Liver (tissue), 8 donors: ENCODE measurements at regions not wholly inside any gene's neighbourhood (a gene's known extent, or its start where the extent isn't known, plus 50 kb on each side); places are given as distances from the start of the nearest gene placed in this dataset.

Experiments used
- DNase-seq: peaks from one replicate; pipeline ENCODE4 v3.0.0-alpha.2; 2017; ENCODE audit warnings: low spot score
- H3K27ac ChIP-seq, 2 donors: one replicate each; pipeline ENCODE4 v1.7.0; 2013; ENCODE audit warnings: inconsistent platforms in 2 of 2, low read length in 2 of 2, control low read depth in 1 of 2, low read depth in 1 of 2, mild to moderate bottlenecking in 1 of 2
- H3K27me3 ChIP-seq, 4 donors: one replicate each; pipeline versions ENCODE4 v1.6.1 to v1.7.0; 2013; ENCODE audit warnings: low read length in 3 of 4, inconsistent platforms in 1 of 4, mild to moderate bottlenecking in 1 of 4, moderate library complexity in 1 of 4; ENCODE audit not compliant: control insufficient read depth in 4 of 4, insufficient read depth in 4 of 4
- H3K36me3 ChIP-seq, 4 donors: one replicate each; pipeline versions ENCODE4 v1.6.1 to v1.7.0; 2013; ENCODE audit warnings: low read length in 3 of 4, mild to moderate bottlenecking in 3 of 4, low read depth in 1 of 4, moderate library complexity in 1 of 4; ENCODE audit not compliant: control insufficient read depth in 4 of 4, insufficient read depth in 3 of 4
- H3K4me1 ChIP-seq, 4 donors: one replicate each; pipeline versions ENCODE4 v1.6.1 to v1.7.0; 2013; ENCODE audit warnings: low read length in 3 of 4, mild to moderate bottlenecking in 3 of 4, moderate library complexity in 1 of 4; ENCODE audit not compliant: control insufficient read depth in 4 of 4, insufficient read depth in 4 of 4
- H3K4me3 ChIP-seq, 3 donors: one replicate each; pipeline versions ENCODE4 v1.6.1 to v1.7.0; 2013; ENCODE audit warnings: low read length in 3 of 3, control low read depth in 1 of 3, low read depth in 1 of 3, mild to moderate bottlenecking in 1 of 3
- H3K9ac ChIP-seq, 2 donors: one replicate each; pipeline ENCODE4 v1.7.0; 2013; ENCODE audit warnings: low read length in 2 of 2, mild to moderate bottlenecking in 2 of 2, moderate library complexity in 2 of 2, control low read depth in 1 of 2, low read depth in 1 of 2
- H3K9me3 ChIP-seq, 4 donors: one replicate each; pipeline versions ENCODE4 v1.6.1 to v1.7.0; 2013; ENCODE audit warnings: low read length in 3 of 4; ENCODE audit not compliant: control insufficient read depth in 4 of 4
- EGR1 ChIP-seq, 2 donors: IDR thresholded peaks; 2 replicates each; pipeline ENCODE4 v1.6.1; 2016 to 2018; ENCODE audit warnings: antibody characterized with exemption in 2 of 2, low read depth in 2 of 2
- FOXA1 ChIP-seq: IDR thresholded peaks from 2 replicates; pipeline ENCODE4 v1.6.1; 2016; ENCODE audit warnings: antibody characterized with exemption
- FOXA2 ChIP-seq: IDR thresholded peaks from 2 replicates; pipeline ENCODE4 v1.6.1; 2016; ENCODE audit warnings: antibody characterized with exemption
- HNF4A ChIP-seq, 2 donors: conservative IDR thresholded peaks; 2 replicates each; pipeline ENCODE4 v1.6.1; 2016; ENCODE audit warnings: antibody characterized with exemption in 2 of 2, mild to moderate bottlenecking in 2 of 2
- HNF4G ChIP-seq: IDR thresholded peaks from 2 replicates; pipeline ENCODE4 v1.6.1; 2016; ENCODE audit warnings: antibody characterized with exemption
- NR2F2 ChIP-seq: IDR thresholded peaks from 2 replicates; pipeline ENCODE4 v1.6.1; 2016; ENCODE audit warnings: antibody characterized with exemption
- RAD21 ChIP-seq, 2 donors: IDR thresholded peaks; 2 replicates each; pipeline ENCODE4 v1.6.1; 2016; ENCODE audit warnings: antibody characterized with exemption in 2 of 2, mild to moderate bottlenecking in 2 of 2
- RXRA ChIP-seq, 2 donors: IDR thresholded peaks; 2 replicates each; pipeline ENCODE4 v1.6.1; 2017 to 2018; ENCODE audit warnings: antibody characterized with exemption in 2 of 2, mild to moderate bottlenecking in 1 of 2
- SP1 ChIP-seq: IDR thresholded peaks from 2 replicates; pipeline ENCODE4 v1.6.1; 2018; ENCODE audit warnings: antibody characterized with exemption, mild to moderate bottlenecking
- TAF1 ChIP-seq: conservative IDR thresholded peaks from 2 replicates; pipeline ENCODE4 v1.6.1; 2016; ENCODE audit warnings: antibody characterized with exemption, mild to moderate bottlenecking
- YY1 ChIP-seq: IDR thresholded peaks from 2 replicates; pipeline ENCODE4 v1.6.1; 2016; ENCODE audit warnings: antibody characterized with exemption, mild to moderate bottlenecking
- WGBS: extraction: QIAGEN DNeasy Blood & Tissue Kit; methylation state at CpG from one replicate; pipeline ENCODE4 v1.1.7; 2013; 5-methylcytosine and 5-hydroxymethylcytosine counted together
- TF ChIP-seq, protein P1 (sequence below): fragments of 150-350 bp; IDR thresholded peaks from 2 replicates; pipeline ENCODE4 v1.5.1; 2017; ENCODE audit warnings: improper control_type of control experiment, low read depth, low read length; ENCODE audit not compliant: missing input control
- TF ChIP-seq, protein P2 (sequence below): IDR thresholded peaks from 2 replicates; pipeline ENCODE4 v1.6.1; 2016; ENCODE audit warnings: antibody characterized with exemption, mild to moderate bottlenecking
- TF ChIP-seq, protein P3 (sequence below): IDR thresholded peaks from 2 replicates; pipeline ENCODE4 v1.6.1; 2016; ENCODE audit warnings: antibody characterized with exemption
- TF ChIP-seq, protein P4 (sequence below): IDR thresholded peaks from 2 replicates; pipeline ENCODE4 v1.6.1; 2016; ENCODE audit warnings: antibody characterized with exemption
- TF ChIP-seq, protein P5 (sequence below): IDR thresholded peaks from 2 replicates; pipeline ENCODE4 v1.6.1; 2016; ENCODE audit warnings: antibody characterized with exemption
- donor health status: healthy.
- donor health status: healthy.
- donor health status: healthy.
- donor health status: healthy.
- donor health status: healthy.

DNA sequence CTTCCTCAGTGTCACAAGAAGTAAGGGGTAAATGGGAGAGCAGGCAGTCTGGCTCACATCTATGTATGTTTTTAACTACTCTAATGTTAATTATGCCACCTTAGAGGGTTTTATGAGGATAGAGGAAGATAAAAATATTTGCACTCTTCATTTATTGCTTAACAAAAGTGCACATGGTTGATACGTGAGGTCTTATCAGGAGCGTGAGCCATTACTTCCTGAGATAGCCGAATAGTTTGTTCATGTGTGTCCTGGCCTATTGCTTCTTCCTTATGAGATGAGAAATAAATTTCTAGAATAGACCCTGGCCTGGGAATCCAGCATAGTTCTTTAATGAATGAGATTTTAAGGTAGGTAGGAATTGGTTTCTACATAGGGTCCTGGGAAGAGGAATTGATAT is 471.1 kb upstream of the B3GALT2 start:
- Histone ChIP-seq H3K4me1 (no peaks in the 10 kb centered on the region), H3K36me3 (no peaks in the 10 kb centered on the region), H3K27ac (no peak overlapping the region), H3K4me3 (no peak overlapping the region), H3K9ac (no peak overlapping the region), H3K9me3 (peaks cover 0 to 5% (median 3%) of the 10 kb centered on the region in 4 donors), H3K27me3 (no peaks in the 10 kb centered on the region)
- TF ChIP-seq RXRA (IDR thresholded peaks at IDR 0.05) = no peak
- TF ChIP-seq FOXA1 = no peak
- TF ChIP-seq, protein P1, sequence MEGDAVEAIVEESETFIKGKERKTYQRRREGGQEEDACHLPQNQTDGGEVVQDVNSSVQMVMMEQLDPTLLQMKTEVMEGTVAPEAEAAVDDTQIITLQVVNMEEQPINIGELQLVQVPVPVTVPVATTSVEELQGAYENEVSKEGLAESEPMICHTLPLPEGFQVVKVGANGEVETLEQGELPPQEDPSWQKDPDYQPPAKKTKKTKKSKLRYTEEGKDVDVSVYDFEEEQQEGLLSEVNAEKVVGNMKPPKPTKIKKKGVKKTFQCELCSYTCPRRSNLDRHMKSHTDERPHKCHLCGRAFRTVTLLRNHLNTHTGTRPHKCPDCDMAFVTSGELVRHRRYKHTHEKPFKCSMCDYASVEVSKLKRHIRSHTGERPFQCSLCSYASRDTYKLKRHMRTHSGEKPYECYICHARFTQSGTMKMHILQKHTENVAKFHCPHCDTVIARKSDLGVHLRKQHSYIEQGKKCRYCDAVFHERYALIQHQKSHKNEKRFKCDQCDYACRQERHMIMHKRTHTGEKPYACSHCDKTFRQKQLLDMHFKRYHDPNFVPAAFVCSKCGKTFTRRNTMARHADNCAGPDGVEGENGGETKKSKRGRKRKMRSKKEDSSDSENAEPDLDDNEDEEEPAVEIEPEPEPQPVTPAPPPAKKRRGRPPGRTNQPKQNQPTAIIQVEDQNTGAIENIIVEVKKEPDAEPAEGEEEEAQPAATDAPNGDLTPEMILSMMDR = no peak
- no peak for TF ChIP-seq YY1
- TF ChIP-seq NR2F2 = no peak
- TF ChIP-seq HNF4A (conservative IDR thresholded peaks at IDR 0.05) = no peak
- TF ChIP-seq, protein P2, sequence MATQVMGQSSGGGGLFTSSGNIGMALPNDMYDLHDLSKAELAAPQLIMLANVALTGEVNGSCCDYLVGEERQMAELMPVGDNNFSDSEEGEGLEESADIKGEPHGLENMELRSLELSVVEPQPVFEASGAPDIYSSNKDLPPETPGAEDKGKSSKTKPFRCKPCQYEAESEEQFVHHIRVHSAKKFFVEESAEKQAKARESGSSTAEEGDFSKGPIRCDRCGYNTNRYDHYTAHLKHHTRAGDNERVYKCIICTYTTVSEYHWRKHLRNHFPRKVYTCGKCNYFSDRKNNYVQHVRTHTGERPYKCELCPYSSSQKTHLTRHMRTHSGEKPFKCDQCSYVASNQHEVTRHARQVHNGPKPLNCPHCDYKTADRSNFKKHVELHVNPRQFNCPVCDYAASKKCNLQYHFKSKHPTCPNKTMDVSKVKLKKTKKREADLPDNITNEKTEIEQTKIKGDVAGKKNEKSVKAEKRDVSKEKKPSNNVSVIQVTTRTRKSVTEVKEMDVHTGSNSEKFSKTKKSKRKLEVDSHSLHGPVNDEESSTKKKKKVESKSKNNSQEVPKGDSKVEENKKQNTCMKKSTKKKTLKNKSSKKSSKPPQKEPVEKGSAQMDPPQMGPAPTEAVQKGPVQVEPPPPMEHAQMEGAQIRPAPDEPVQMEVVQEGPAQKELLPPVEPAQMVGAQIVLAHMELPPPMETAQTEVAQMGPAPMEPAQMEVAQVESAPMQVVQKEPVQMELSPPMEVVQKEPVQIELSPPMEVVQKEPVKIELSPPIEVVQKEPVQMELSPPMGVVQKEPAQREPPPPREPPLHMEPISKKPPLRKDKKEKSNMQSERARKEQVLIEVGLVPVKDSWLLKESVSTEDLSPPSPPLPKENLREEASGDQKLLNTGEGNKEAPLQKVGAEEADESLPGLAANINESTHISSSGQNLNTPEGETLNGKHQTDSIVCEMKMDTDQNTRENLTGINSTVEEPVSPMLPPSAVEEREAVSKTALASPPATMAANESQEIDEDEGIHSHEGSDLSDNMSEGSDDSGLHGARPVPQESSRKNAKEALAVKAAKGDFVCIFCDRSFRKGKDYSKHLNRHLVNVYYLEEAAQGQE = no peak
- no peak for TF ChIP-seq FOXA2
- no peak for TF ChIP-seq HNF4G
- TF ChIP-seq EGR1 (IDR thresholded peaks at IDR 0.05; ENCODE audit: low read depth in 2 of 2) = no peak
- no peak for TF ChIP-seq SP1
- TF ChIP-seq, protein P3, sequence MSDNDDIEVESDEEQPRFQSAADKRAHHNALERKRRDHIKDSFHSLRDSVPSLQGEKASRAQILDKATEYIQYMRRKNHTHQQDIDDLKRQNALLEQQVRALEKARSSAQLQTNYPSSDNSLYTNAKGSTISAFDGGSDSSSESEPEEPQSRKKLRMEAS = no peak
- no peak for TF ChIP-seq TAF1
- TF ChIP-seq, protein P4, sequence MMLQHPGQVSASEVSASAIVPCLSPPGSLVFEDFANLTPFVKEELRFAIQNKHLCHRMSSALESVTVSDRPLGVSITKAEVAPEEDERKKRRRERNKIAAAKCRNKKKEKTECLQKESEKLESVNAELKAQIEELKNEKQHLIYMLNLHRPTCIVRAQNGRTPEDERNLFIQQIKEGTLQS = no peak
- no peak for TF ChIP-seq RAD21 (IDR thresholded peaks at IDR 0.05)
- TF ChIP-seq, protein P5, sequence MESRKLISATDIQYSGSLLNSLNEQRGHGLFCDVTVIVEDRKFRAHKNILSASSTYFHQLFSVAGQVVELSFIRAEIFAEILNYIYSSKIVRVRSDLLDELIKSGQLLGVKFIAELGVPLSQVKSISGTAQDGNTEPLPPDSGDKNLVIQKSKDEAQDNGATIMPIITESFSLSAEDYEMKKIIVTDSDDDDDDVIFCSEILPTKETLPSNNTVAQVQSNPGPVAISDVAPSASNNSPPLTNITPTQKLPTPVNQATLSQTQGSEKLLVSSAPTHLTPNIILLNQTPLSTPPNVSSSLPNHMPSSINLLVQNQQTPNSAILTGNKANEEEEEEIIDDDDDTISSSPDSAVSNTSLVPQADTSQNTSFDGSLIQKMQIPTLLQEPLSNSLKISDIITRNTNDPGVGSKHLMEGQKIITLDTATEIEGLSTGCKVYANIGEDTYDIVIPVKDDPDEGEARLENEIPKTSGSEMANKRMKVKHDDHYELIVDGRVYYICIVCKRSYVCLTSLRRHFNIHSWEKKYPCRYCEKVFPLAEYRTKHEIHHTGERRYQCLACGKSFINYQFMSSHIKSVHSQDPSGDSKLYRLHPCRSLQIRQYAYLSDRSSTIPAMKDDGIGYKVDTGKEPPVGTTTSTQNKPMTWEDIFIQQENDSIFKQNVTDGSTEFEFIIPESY = no peak
- WGBS = 83% methylated on average over 3 of the region's 3 CpGs
- no peak for DNase-seq

DNA sequence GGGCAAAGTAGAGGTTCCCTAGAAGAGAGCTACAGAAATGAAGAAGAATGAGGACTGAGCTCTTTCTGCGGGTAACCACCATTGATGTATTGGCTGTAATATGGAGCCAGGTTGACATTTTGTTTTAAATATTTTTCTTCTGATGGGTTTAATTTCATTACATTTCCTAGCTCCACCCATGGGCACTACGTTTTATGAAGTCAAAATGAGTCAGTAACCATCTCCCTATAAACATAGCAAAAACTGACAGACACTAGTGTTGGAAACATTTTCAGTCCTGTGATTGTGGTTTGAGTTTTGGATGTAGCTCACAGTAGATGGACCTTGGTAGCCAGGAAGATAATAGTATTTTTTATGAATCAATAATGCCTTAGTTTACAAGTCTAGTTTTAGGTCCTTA is 470.4 kb upstream of the B3GALT2 start:
- H3K4me3 ChIP-seq = no peak overlapping the region
- 93% methylated on average over 2 of the region's 2 CpGs for WGBS
- DNase-seq = no peak
- H3K27me3 ChIP-seq = no peaks in the 10 kb centered on the region
- H3K36me3 ChIP-seq = no peaks in the 10 kb centered on the region
- TF ChIP-seq, protein P3 = no peak
- no peak for TF ChIP-seq EGR1 (IDR thresholded peaks at IDR 0.05; ENCODE audit: low read depth in 2 of 2)
- TF ChIP-seq, protein P4 = no peak
- TF ChIP-seq, protein P5 = no peak
- TF ChIP-seq SP1 = no peak
- TF ChIP-seq RXRA (IDR thresholded peaks at IDR 0.05) = no peak
- no peak for TF ChIP-seq NR2F2
- TF ChIP-seq TAF1 = no peak
- TF ChIP-seq HNF4A (conservative IDR thresholded peaks at IDR 0.05) = no peak
- no peak for TF ChIP-seq HNF4G
- TF ChIP-seq, protein P1 = no peak
- TF ChIP-seq FOXA2 = no peak
- H3K9ac ChIP-seq = no peak overlapping the region
- no peak overlapping the region for H3K27ac ChIP-seq
- H3K9me3 ChIP-seq = peaks cover 0 to 5% (median 3%) of the 10 kb centered on the region in 4 donors
- no peaks in the 10 kb centered on the region for H3K4me1 ChIP-seq
